ELF-1 (cell line): ENCODE measurements at regions not wholly inside any gene's neighbourhood (a gene's known extent, or its start where the extent isn't known, plus 50 kb on each side); places are given as distances from the start of the nearest gene placed in this dataset.

Experiments used
- DNase-seq: peaks from one replicate; pipeline ENCODE4 v3.0.0-alpha.2; 2016; ENCODE audit warnings: low read depth, low spot score

- DNase-seq = peak; percentile 78
These were observed 188.7 kb upstream of the LINGO1 start for GRCh38 chr15:77821188-77821958.

DNA sequence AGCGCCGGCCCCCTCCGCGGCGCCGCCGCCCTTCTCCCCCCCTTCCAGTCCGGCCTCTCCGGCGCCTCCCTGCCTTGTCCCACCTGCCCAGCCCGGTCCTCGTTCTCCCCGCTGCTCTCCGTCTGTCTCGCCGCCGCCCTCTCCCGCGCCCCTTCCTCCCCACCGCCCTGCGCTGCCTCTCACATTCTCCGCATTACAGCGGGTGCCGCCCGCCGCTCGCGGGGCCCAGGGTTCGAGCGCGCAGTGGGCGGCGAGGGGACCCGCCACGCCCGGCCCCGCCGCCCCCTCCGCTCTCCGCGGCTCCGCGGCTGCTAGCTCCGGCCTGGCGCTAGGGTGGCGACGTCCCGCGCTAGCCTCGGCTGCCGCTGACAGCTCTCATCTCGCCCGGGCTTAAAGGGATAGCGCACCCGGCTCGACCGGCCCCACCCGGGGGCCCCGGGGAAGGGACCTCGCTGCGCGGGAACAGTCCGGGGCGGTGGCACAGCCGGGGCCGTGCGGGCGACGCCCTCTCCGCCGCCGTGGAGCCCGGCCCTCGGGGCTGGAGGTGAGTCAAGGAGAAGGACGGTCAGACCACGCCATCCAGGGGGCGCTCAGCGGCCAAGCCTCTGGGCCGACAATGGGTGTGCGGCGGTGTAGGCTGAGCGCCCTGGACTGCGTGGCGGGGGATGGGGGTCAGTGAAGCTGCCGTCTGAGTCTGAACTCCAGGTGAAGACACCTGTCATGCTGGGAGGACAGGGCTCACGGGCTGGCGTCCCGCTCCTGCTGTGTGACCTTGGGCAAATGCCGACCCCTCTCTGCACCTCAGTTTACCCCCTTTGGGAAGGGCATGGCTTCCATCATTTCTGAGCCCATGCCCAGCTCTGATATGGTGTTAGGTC is 187.4 kb upstream of the LINGO1 start:
- DNase-seq = peak; percentile 68

DNA sequence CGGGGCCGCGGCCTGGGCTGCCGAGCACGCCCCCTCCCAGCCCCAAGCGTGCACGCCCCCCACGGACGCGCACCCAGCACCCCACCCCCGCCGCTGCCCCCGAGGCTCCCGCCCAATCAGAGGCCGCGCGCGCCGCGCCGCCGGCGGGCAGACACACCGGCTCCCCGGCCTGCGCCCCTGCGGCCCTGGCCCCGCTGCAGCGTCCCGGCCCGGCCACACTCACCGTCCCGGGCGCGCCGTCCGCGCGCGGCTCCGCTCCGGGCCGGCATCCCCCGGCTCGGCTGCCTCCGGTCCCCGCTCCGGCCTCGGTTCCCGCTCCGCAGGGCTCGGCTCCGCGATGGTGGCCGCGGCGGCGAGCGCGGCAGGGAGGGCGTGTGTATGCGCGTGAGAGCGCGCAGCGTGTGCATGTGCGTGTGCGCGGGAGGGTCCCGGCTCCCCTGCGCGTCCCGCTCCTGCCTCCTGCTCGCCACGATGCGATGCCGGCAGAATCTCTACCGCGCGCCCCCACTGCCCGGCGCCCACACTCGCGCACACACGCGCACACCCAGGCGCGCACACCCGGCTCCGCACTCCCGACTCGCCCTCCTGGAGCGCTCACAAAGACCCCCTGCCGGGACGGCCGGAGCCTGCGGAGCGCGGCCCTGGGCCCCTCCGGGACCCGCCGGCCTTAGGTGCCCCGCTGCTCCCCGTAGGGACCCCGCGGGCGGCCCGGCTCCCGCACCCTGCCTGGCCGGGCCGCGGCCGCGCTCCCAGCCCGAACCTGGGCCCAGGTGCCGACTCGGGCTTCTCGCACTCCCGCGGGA is 186.5 kb upstream of the LINGO1 start:
- DNase-seq = no peak

GRCh38 chr15:77818484-77819047 is 185.9 kb upstream of the LINGO1 start:
- no peak for DNase-seq

GRCh38 chr15:77817434-77817833 is 184.7 kb upstream of the LINGO1 start:
- peak; percentile 79 for DNase-seq

DNA sequence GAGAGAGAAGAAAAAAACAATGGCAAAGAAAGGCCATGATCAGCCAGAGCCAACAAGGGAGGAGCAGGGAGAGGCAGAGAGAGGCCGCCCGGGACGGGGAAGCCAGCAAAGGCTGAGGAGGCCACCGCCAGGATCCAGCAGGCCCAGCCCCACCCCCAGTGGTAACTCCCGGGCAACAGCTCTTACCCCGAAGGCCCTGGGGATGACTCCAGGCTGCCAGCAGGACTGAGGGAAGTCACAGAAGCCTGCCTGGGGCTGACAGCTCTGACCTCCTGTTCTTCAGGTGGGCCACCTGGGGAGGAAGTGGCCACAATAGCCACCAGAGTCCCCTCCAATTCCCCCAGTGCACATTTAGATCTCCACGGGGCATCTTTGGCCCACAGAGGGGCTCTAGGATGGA is 184.3 kb upstream of the LINGO1 start:
- peak; percentile 56 for DNase-seq

DNA sequence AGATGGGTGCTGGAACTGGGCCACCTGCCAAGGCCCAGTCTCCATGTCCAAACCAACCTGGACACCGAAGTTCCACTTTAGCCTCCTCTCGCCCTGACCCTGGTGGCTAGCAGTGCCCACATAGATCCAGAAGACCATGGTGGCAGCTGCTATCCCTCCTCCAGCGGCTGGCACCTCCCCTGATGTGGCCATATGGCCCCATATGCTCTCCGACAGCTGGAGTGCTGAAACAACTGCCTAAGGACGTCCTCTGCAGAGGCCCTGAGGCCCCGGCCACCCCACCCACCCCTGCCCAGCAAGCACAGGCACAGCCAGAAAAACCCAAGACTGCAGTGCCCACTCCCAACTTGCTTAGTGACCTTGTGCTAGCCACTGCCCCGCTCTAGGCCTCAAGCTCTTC is 182.3 kb upstream of the LINGO1 start:
- DNase-seq = no peak

- no peak for DNase-seq
These were observed 180.0 kb upstream of the LINGO1 start for GRCh38 chr15:77812664-77813063.

GRCh38 chr15:77811270-77811669 is 178.6 kb upstream of the LINGO1 start:
- DNase-seq = no peak

DNA sequence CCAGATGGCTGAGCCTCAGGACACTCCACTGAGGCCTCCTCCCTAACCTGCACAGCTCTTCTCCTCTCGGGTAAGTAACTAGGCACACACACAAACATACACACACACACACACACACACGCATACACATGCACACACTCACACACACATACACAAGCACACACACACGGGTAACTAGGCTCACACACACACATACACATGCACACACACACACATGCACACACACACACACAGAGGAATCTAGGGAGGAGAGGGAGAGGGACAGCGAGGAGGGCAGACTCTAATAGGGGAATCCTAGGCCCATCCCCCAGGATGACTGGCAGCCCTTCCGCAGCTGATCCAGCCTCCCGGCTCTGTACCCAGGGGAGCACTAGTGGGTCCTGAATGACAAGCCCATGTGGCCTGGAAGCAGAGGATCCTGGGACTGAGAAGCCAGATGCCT is 177.4 kb upstream of the LINGO1 start:
- no peak for DNase-seq

GRCh38 chr15:77808581-77809177 is 176.0 kb upstream of the LINGO1 start:
- no peak for DNase-seq

GRCh38 chr15:77808075-77808474 is 175.4 kb upstream of the LINGO1 start:
- no peak for DNase-seq

- no peak for DNase-seq
These were observed 174.9 kb upstream of the LINGO1 start for GRCh38 chr15:77807611-77808010.

GRCh38 chr15:77807115-77807514 is 174.4 kb upstream of the LINGO1 start:
- no peak for DNase-seq

DNA sequence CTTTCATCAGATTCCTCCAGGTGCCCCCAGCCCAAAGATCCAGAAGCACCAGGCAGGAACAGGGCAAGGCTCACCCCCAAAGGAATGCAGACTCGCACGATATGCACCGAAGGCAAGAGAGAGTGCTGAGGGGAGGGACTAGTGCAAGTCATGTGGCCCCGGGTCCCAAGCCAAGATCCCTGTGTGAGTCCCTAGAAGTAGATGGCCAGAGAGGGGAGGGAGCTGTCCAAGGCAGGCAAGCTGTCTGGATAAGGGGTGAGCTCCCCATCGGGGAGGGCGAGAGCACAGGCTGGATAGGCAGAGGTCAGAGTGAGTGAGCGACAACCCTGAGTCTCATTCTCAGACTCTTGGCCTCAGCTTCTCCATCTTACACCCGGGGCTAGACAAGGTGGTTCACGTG is 171.5 kb upstream of the LINGO1 start:
- no peak for DNase-seq

GRCh38 chr15:77803487-77803886 is 170.8 kb upstream of the LINGO1 start:
- no peak for DNase-seq

- DNase-seq = no peak
These were observed 167.6 kb upstream of the LINGO1 start for GRCh38 chr15:77800305-77800704.

GRCh38 chr15:77798847-77799246 is 166.1 kb upstream of the LINGO1 start:
- no peak for DNase-seq

GRCh38 chr15:77798151-77798835 is 165.6 kb upstream of the LINGO1 start:
- no peak for DNase-seq

DNA sequence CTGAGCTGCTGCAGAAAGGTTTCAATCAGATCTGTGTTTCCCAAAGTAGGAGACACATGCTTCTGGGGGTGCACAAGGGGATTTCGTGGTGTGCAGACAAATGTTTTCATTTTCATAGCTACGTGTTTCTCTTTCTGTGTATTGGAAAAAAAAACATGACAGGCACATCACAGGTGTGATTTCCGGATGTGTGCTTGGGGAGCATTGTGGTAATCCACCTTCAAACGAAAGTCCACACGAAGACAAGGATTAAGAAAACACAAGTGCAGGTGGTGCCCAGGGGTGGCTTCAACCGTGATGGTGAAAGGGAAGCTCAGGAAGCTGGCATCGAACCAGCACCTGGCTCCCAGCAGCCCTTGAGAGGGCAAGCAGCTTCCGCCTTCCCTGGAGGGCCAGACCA is 164.6 kb upstream of the LINGO1 start:
- DNase-seq = no peak
